Ascending aorta (tissue), 2 donors: ENCODE measurements at regions not wholly inside any gene's neighbourhood (a gene's known extent, or its start where the extent isn't known, plus 50 kb on each side); places are given as distances from the start of the nearest gene placed in this dataset.
A peak's percentile ranks its signal among the peaks of the same experiment; 100 is the strongest.

Experiments
- DNase-seq, 2 donors: peaks; one replicate each; pipeline ENCODE4 v3.0.0-alpha.2; 2019; ENCODE audit warnings: low spot score in 2 of 2
- H3K27ac ChIP-seq, 2 donors: fragments of 200-600 bp; sonication (generic); one replicate each; pipeline ENCODE4 v1.5.1; 2016 to 2017; ENCODE audit warnings: mild to moderate bottlenecking in 1 of 2
- H3K27me3 ChIP-seq: fragments of 200-600 bp; sonication (generic); one replicate; pipeline ENCODE4 v1.5.1; 2017
- H3K36me3 ChIP-seq, 2 donors: fragments of 200-600 bp; sonication (generic); one replicate each; pipeline ENCODE4 v1.5.1; 2016
- H3K4me1 ChIP-seq, 2 donors: fragments of 200-600 bp; sonication (generic); one replicate each; pipeline ENCODE4 v1.5.1; 2016 to 2017; ENCODE audit warnings: mild to moderate bottlenecking in 1 of 2
- H3K4me3 ChIP-seq, 2 donors: fragments of 200-600 bp; sonication (generic); one replicate each; pipeline ENCODE4 v1.5.1; 2016 to 2017; ENCODE audit warnings: mild to moderate bottlenecking in 1 of 2
- H3K9me3 ChIP-seq, 2 donors: fragments of 200-600 bp; sonication (generic); one replicate each; pipeline ENCODE4 v1.5.1; 2016
- CTCF ChIP-seq, 3 experiments: fragments of 200-600 bp in 2 of 3; fragments of 450-650 bp in 1 of 3; sonication (generic) in 2 of 3; IDR thresholded peaks; one replicate each; pipeline ENCODE4 v1.5.1; 2016 to 2019; ENCODE audit warnings: antibody characterized with exemption in 3 of 3, mild to moderate bottlenecking in 1 of 3, moderate library complexity in 1 of 3
- intact Hi-C: fragments of 100-400 bp; cut with DNase I; formaldehyde crosslinking; loops from one replicate; pipeline ENCODE4 v1.15.1; 2023

DNA sequence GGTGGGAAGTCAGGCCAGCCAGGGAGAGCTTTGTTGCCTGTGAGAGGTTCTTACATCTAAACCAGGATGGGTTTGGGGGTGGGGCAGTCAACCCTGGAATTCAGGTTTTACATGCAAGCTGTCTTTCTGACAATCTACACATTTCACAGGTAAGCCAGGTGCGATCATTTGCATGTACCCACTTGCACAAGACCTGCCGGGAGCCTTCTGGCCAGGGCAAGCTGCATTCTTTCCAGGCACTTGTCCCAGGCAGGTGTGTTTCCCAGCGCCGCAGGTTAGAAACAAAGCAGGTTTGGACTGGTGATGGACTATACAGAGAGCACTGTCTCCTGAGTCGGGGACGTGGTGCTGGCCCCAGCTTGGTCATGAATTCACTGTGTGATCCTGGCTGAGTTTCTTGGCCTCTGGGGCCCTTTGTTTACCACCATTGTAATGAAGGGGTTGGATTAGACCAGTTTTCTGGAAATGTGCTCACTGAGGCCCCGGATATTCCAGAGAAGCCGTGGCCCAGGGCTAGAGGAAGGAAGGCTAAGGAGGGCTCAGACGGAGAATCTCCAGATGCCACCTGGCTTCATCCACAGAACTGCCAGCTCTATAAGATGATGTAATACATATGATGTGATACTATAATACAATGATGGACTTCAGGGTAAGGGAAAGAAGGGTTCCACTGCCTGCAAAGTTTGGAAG lies 205.2 kb upstream of the SVIL start:
- Histone ChIP-seq H3K27ac (peak overlapping the region; percentile 43 to 61), H3K4me3 (no peak overlapping the region), H3K36me3 (no peaks in the 10 kb centered on the region), H3K27me3 (no peaks in the 10 kb centered on the region), H3K4me1 (peaks cover 7 to 16% of the 10 kb centered on the region in 2 donors), H3K9me3 (peaks cover 0 to under 1% of the 10 kb centered on the region in 2 donors)
- no peak for DNase-seq
- intact Hi-C loops: loop anchor here (2.0 kb wide), 1 partner anchor 19 kb away; no protein-coding TSS in a partner anchor
- TF ChIP-seq CTCF (IDR thresholded peaks at IDR 0.05): no peak

- Histone ChIP-seq H3K9me3 (no peaks in the 10 kb centered on the region), H3K4me3 (no peak overlapping the region), H3K27me3 (no peaks in the 10 kb centered on the region), H3K4me1 (peaks cover 6 to 16% of the 10 kb centered on the region in 2 donors), H3K27ac (peak overlapping the region in 1 of 2 donors; percentile 37), H3K36me3 (no peaks in the 10 kb centered on the region)
- intact Hi-C loops: no loop called here
- no peak for DNase-seq
- TF ChIP-seq CTCF (IDR thresholded peaks at IDR 0.05): no peak
These were observed 203.8 kb upstream of the SVIL start for GRCh38 chr10:29838539-29838938.

- Histone ChIP-seq H3K27me3 (no peaks in the 10 kb centered on the region), H3K4me1 (peaks cover 5 to 16% of the 10 kb centered on the region in 2 donors), H3K9me3 (no peaks in the 10 kb centered on the region), H3K27ac (no peak overlapping the region), H3K36me3 (no peaks in the 10 kb centered on the region), H3K4me3 (no peak overlapping the region)
- TF ChIP-seq CTCF (IDR thresholded peaks at IDR 0.05): no peak
- no peak for DNase-seq
- intact Hi-C loops: no loop called here
These were observed 202.8 kb upstream of the SVIL start for GRCh38 chr10:29837586-29837985.

DNA sequence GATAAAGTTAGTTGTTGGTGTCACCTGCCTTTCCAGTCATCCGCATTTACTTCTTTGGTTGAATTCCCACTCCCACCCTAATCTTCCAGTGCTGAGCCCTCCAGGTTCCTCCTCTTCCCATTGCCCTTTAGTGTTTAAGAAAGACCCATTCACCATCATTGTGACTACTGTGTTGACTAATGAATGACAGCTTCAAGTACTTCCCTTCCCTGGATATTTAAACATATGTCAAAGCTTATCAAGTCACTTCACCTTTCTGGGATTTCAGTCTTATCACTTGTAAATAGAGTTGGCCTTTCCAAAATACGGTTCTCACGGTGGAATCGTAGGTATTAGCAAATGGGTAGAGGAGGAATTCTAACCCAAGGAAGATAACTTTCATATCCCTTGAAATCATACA lies 201.6 kb upstream of the SVIL start:
- Histone ChIP-seq H3K27ac (no peak overlapping the region), H3K4me3 (no peak overlapping the region), H3K36me3 (no peaks in the 10 kb centered on the region), H3K27me3 (no peaks in the 10 kb centered on the region), H3K9me3 (no peaks in the 10 kb centered on the region), H3K4me1 (peaks cover 5 to 11% of the 10 kb centered on the region in 2 donors)
- no peak for TF ChIP-seq CTCF (IDR thresholded peaks at IDR 0.05)
- intact Hi-C loops: no loop called here
- DNase-seq: no peak

DNA sequence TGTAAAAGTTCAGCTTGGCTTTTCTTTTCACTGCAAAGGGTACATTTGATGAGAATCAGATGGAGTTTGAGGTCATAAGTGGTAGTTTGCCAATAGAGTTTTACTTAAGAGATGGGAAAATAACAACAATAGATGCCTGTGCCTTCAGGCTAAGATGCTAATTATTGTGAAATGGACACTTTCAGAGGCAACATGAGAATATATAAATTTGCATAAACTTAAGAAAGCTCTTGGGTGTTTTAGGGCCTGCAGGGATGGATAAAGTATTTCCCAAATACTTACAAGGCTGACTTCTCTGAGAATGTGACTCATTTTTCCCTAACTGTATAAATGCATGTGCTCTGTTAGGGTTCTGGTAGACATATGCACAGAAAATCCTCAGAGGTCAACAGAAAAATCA lies 200.3 kb upstream of the SVIL start:
- intact Hi-C loops: no loop called here
- Histone ChIP-seq H3K4me3 (no peak overlapping the region), H3K27ac (no peak overlapping the region), H3K4me1 (peaks cover 0 to 3% of the 10 kb centered on the region in 2 donors), H3K36me3 (no peaks in the 10 kb centered on the region), H3K9me3 (no peaks in the 10 kb centered on the region), H3K27me3 (no peaks in the 10 kb centered on the region)
- no peak for TF ChIP-seq CTCF (IDR thresholded peaks at IDR 0.05)
- DNase-seq: no peak
